ENCODE measurements at regions not wholly inside any gene's neighbourhood (a gene's known extent, or its start where the extent isn't known, plus 50 kb on each side); places are given as distances from the start of the nearest gene placed in this dataset.

DNA sequence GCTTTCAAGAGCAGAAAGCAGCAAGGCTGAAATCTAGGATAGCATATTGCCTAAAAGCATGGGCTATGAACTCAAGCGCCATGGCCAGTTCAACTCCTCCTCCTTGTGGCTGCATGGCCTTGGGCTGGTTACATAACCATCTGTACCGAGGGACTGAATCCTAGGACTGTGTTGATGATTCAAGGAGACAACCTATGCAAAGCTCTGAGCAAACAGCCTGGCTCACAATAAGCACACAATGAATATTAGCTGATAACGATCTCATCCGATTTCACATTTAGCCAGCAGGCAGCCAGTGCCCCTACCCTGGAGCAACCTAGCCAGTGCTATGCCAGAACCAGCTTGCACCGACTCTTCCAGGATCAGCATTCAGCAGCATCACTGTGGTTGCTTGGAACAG lies 698.4 kb downstream of the TBC1D22A start:
- H4K20me1 ChIP-seq (ENCODE audit: low read depth, low read length), result no peaks in the 10 kb centered on the region
- no peak overlapping the region for H3K9ac ChIP-seq (ENCODE audit: low read length)
- H3K4me3 ChIP-seq (ENCODE audit: insufficient read depth, low read length, poor library complexity, severe bottlenecking), result no peak overlapping the region
- no peak overlapping the region for H3K4me2 ChIP-seq (ENCODE audit: low read depth, low read length, poor library complexity, severe bottlenecking)
- H2AFZ ChIP-seq (ENCODE audit: low read depth, low read length, severe bottlenecking), result no peak overlapping the region
- no peaks in the 10 kb centered on the region for H3K36me3 ChIP-seq (ENCODE audit: low read length)
- no peak for TF ChIP-seq EZH2phosphoT487 (conservative IDR thresholded peaks at IDR 0.05; ENCODE audit: low read length)
- TF ChIP-seq, protein P1, sequence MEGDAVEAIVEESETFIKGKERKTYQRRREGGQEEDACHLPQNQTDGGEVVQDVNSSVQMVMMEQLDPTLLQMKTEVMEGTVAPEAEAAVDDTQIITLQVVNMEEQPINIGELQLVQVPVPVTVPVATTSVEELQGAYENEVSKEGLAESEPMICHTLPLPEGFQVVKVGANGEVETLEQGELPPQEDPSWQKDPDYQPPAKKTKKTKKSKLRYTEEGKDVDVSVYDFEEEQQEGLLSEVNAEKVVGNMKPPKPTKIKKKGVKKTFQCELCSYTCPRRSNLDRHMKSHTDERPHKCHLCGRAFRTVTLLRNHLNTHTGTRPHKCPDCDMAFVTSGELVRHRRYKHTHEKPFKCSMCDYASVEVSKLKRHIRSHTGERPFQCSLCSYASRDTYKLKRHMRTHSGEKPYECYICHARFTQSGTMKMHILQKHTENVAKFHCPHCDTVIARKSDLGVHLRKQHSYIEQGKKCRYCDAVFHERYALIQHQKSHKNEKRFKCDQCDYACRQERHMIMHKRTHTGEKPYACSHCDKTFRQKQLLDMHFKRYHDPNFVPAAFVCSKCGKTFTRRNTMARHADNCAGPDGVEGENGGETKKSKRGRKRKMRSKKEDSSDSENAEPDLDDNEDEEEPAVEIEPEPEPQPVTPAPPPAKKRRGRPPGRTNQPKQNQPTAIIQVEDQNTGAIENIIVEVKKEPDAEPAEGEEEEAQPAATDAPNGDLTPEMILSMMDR (IDR thresholded peaks at IDR 0.05; ENCODE audit: insufficient read depth, low read length, poor library complexity, severe bottlenecking), result no peak
- no peaks in the 10 kb centered on the region for H3K79me2 ChIP-seq (ENCODE audit: insufficient read depth, low read length)
- no peaks in the 10 kb centered on the region for H3F3A ChIP-seq (ENCODE audit: insufficient read depth)
- no peaks in the 10 kb centered on the region for H3K9me3 ChIP-seq (ENCODE audit: insufficient read depth, low read length)
- H3K27ac ChIP-seq (ENCODE audit: low read depth, low read length), result no peak overlapping the region
- no peaks in the 10 kb centered on the region for H3K27me3 ChIP-seq (ENCODE audit: low read length)
- H3K9me2 ChIP-seq (replicated peaks; ENCODE audit: insufficient read depth, low read length), result no peaks in the 10 kb centered on the region

DNA sequence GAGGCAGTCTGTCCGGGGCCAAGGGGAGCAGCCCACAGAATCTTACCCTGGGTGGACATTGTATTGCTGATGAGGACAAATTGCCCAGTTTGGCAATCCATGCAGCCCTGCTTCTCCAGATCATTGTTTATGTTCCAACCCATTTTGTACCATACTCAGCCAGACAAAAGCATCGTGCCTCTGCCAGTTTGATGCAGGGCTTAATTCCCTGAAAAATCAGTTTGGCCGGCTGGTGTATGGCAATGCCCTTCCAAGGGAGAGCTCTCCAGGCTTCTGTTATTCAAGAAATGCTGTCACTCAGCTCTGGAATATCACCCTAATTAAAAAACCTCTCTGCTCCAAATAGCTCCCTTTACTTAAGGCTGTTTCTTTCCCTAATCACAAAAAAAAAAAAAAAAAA lies 697.7 kb downstream of the TBC1D22A start:
- no peaks in the 10 kb centered on the region for H3K9me2 ChIP-seq (replicated peaks; ENCODE audit: insufficient read depth, low read length)
- H3K27ac ChIP-seq (ENCODE audit: low read depth, low read length), result no peak overlapping the region
- no peaks in the 10 kb centered on the region for H3K27me3 ChIP-seq (ENCODE audit: low read length)
- H3F3A ChIP-seq (ENCODE audit: insufficient read depth), result no peaks in the 10 kb centered on the region
- H3K9me3 ChIP-seq (ENCODE audit: insufficient read depth, low read length), result no peaks in the 10 kb centered on the region
- H3K36me3 ChIP-seq (ENCODE audit: low read length), result no peaks in the 10 kb centered on the region
- no peak overlapping the region for H2AFZ ChIP-seq (ENCODE audit: low read depth, low read length, severe bottlenecking)
- no peaks in the 10 kb centered on the region for H4K20me1 ChIP-seq (ENCODE audit: low read depth, low read length)
- no peak overlapping the region for H3K4me3 ChIP-seq (ENCODE audit: insufficient read depth, low read length, poor library complexity, severe bottlenecking)
- H3K4me2 ChIP-seq (ENCODE audit: low read depth, low read length, poor library complexity, severe bottlenecking), result no peak overlapping the region
- H3K79me2 ChIP-seq (ENCODE audit: insufficient read depth, low read length), result no peaks in the 10 kb centered on the region
- no peak for TF ChIP-seq EZH2phosphoT487 (conservative IDR thresholded peaks at IDR 0.05; ENCODE audit: low read length)
- TF ChIP-seq, protein P1 (IDR thresholded peaks at IDR 0.05; ENCODE audit: insufficient read depth, low read length, poor library complexity, severe bottlenecking), result no peak
- H3K9ac ChIP-seq (ENCODE audit: low read length), result no peak overlapping the region

DNA sequence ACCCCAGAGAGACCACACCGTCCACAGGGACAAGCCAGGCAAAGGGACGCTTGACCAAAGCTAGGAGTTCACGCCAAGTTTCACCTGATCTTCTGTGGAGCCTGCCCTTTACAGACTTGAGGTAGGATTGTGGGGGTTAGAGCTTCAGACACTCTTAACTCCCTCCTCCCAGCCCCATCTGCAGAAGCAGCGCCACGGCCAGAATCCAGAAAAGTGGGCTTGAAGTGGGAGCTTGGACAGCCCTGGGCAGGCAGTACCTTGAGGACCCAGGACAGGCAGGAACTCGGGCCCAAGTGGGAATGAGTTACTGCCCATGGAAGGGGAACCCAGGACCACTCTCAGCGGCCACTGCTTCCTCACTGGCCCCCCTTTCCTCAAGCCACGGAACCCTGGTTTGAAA lies 695.9 kb downstream of the TBC1D22A start:
- no peaks in the 10 kb centered on the region for H4K20me1 ChIP-seq (ENCODE audit: low read depth, low read length)
- H2AFZ ChIP-seq (ENCODE audit: low read depth, low read length, severe bottlenecking), result no peak overlapping the region
- no peak overlapping the region for H3K4me3 ChIP-seq (ENCODE audit: insufficient read depth, low read length, poor library complexity, severe bottlenecking)
- no peaks in the 10 kb centered on the region for H3K27me3 ChIP-seq (ENCODE audit: low read length)
- no peaks in the 10 kb centered on the region for H3F3A ChIP-seq (ENCODE audit: insufficient read depth)
- H3K79me2 ChIP-seq (ENCODE audit: insufficient read depth, low read length), result no peaks in the 10 kb centered on the region
- no peaks in the 10 kb centered on the region for H3K9me2 ChIP-seq (replicated peaks; ENCODE audit: insufficient read depth, low read length)
- H3K9ac ChIP-seq (ENCODE audit: low read length), result no peak overlapping the region
- peaks cover 12% of the 10 kb centered on the region; the same call in 1 of the 2 replicates for H3K9me3 ChIP-seq (ENCODE audit: insufficient read depth, low read length)
- TF ChIP-seq, protein P1 (IDR thresholded peaks at IDR 0.05; ENCODE audit: insufficient read depth, low read length, poor library complexity, severe bottlenecking), result no peak
- no peak for TF ChIP-seq EZH2phosphoT487 (conservative IDR thresholded peaks at IDR 0.05; ENCODE audit: low read length)
- no peak overlapping the region for H3K4me2 ChIP-seq (ENCODE audit: low read depth, low read length, poor library complexity, severe bottlenecking)
- no peak overlapping the region for H3K27ac ChIP-seq (ENCODE audit: low read depth, low read length)
- H3K36me3 ChIP-seq (ENCODE audit: low read length), result 0 out of 2 replicates have a peak, but pooled peaks cover 3% of the 10 kb centered on the region
